GM12875 (cell line): ENCODE measurements at regions not wholly inside any gene's neighbourhood (a gene's known extent, or its start where the extent isn't known, plus 50 kb on each side); places are given as distances from the start of the nearest gene placed in this dataset.

Experiments used
- H3K4me3 ChIP-seq: one replicate; pipeline ENCODE4 v1.5.1; 2011; ENCODE audit warnings: low read depth, low read length, control low read depth
- CTCF ChIP-seq: IDR thresholded peaks from 2 replicates; pipeline ENCODE4 v1.5.1; 2011; ENCODE audit warnings: low read depth, mild to moderate bottlenecking, control low read depth, inconsistent platforms, low read length, moderate library complexity, borderline replicate concordance; ENCODE audit not compliant: insufficient read depth

GRCh38 chr10:78186572-78186971 is 152.9 kb downstream of the RPS24 start:
- H3K4me3 ChIP-seq = no peak overlapping the region
- no peak for TF ChIP-seq CTCF

DNA sequence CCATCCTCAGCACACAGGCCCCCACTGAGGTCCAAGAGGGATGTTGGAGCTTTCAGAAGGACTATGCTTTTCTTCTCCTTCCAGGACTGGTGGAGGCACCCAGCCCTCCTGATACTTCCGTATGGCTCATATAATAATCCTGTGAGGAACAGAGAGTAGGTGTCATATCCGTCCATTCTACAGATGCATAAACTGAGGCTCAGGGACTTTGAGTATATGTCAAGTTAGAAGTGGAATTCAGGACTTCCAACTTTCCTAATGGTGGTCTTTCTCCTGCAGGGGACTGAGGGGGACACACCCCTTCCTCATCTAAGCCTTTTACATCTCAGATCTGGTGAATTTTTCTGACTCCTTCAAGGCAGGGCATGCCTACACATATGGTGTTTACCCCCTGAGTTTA is 153.7 kb downstream of the RPS24 start:
- no peak for TF ChIP-seq CTCF

GRCh38 chr10:78188446-78188845 is 154.8 kb downstream of the RPS24 start:
- TF ChIP-seq CTCF = no peak
- no peak overlapping the region for H3K4me3 ChIP-seq

More for the DNA sequence above, 153.7 kb downstream of the RPS24 start:
- H3K4me3 ChIP-seq = no peak overlapping the region

DNA sequence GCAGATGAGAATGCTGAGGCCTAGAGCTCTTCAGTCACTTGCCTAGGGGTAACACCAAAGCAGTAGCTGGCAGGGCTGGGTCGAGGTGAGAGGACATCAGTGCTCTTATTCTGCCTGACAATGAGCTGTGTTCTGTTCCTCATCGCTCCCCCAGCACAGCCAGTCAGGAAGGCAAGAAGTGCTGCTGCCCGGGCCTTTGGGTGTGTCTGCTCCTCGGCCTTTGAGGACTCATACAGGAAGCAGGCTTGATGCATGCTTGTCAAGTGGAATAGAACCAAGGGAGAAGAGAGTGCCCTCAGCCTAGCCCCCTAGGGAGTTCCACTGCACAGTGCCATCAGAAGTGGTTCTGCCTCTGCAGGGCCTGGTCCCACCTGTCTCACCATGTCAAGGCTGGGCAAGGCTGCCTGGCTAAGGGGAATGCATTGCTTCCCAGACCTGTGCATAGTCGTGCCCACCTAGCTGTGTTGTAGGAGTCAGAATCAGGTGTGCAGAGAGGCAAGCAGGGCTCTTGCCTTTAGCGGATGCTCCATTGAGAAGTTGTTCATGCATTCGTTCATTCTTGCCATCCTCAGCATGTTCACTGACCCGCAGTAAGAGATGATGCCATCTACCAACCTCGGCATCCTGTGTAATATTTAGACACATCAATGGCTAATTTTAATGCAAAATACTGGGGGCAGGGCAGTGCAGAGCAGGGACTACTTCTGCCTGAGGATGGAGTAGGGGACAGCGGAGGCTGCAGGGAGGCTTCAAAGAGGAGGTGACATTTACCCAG is 156.6 kb downstream of the RPS24 start:
- no peak for TF ChIP-seq CTCF
- no peak overlapping the region for H3K4me3 ChIP-seq

DNA sequence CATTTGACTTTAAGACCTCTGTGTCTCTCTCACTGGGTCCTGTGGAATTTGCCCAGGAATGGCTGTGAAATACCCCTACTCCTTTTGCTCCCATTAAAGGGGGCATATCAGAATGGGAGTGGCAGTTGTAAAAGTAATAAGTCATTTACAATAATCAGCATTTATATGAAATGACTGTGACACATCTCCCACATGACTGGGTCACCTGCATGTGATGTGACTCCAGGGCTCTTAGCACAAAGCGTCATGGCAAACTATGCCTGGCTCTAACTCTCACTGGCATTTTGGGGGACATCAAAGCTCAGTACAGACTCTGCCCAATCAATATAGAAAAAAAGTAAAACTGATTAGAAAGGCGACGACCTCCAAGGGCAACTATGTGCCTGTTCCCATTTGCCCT is 157.6 kb downstream of the RPS24 start:
- no peak overlapping the region for H3K4me3 ChIP-seq
- TF ChIP-seq CTCF = no peak

- H3K4me3 ChIP-seq = no peak overlapping the region
- TF ChIP-seq CTCF = no peak
Observed at GRCh38 chr10:78193189-78193588, 159.5 kb downstream of the RPS24 start.

- H3K4me3 ChIP-seq = no peak overlapping the region
- no peak for TF ChIP-seq CTCF
Observed at GRCh38 chr10:78194050-78194449, 160.4 kb downstream of the RPS24 start.
